DOHH2 (cell line): ENCODE measurements at regions not wholly inside any gene's neighbourhood (a gene's known extent, or its start where the extent isn't known, plus 50 kb on each side); places are given as distances from the start of the nearest gene placed in this dataset.

Experiments
- CTCF ChIP-seq: fragments of 200-600 bp; sonication (generic); IDR thresholded peaks from one replicate; pipeline ENCODE4 v1.5.1; 2014; ENCODE audit warnings: antibody characterized with exemption, mild to moderate bottlenecking, low read depth, low read length; ENCODE audit not compliant: poor library complexity, severe bottlenecking
- EZH2phosphoT487 ChIP-seq: fragments of 200-600 bp; sonication (generic); IDR thresholded peaks from 2 replicates; pipeline ENCODE4 v1.6.1; 2017; ENCODE audit warnings: borderline replicate concordance, mild to moderate bottlenecking, antibody characterized with exemption, low read length, moderate library complexity, mixed read lengths

- TF ChIP-seq CTCF (no peak), EZH2phosphoT487 (no peak)
These were observed 242.8 kb upstream of the ANKRD55 start for GRCh38 chr5:56475689-56476486.
